Neural progenitor cell (in vitro differentiated cells): ENCODE measurements at regions not wholly inside any gene's neighbourhood (a gene's known extent, or its start where the extent isn't known, plus 50 kb on each side); places are given as distances from the start of the nearest gene placed in this dataset.

Source experiments
- DNase-seq: peaks from one replicate; pipeline ENCODE4 v3.0.0-alpha.2; 2016; ENCODE audit warnings: low spot score
- H2AFZ ChIP-seq: fragments of 200-600 bp; sonication (generic); replicated peaks from 2 replicates; pipeline ENCODE4 v1.6.1; 2016; ENCODE audit warnings: antibody characterized with exemption
- H3F3A ChIP-seq: fragments of 200-600 bp; sonication (generic); 2 replicates; pipeline ENCODE4 v1.6.1; 2016; ENCODE audit warnings: antibody characterized with exemption, low read depth
- H3K27ac ChIP-seq: fragments of 200-600 bp; sonication (generic); 2 replicates; pipeline ENCODE4 v1.5.1; 2016; ENCODE audit warnings: mild to moderate bottlenecking
- H3K27me3 ChIP-seq: fragments of 200-600 bp; sonication (generic); 2 replicates; pipeline ENCODE4 v1.6.1; 2016; ENCODE audit warnings: mild to moderate bottlenecking, moderate library complexity
- H3K36me3 ChIP-seq: fragments of 200-600 bp; sonication (generic); 2 replicates; pipeline ENCODE4 v1.5.1; 2016
- H3K4me1 ChIP-seq: fragments of 200-600 bp; sonication (generic); 2 replicates; pipeline ENCODE4 v1.6.1; 2016; ENCODE audit warnings: mixed run types
- H3K4me2 ChIP-seq: fragments of 200-600 bp; sonication (generic); 2 replicates; pipeline ENCODE4 v1.6.1; 2016
- H3K4me3 ChIP-seq: fragments of 200-600 bp; sonication (generic); 2 replicates; pipeline ENCODE4 v1.5.1; 2016
- H3K79me2 ChIP-seq: fragments of 200-600 bp; sonication (generic); 2 replicates; pipeline ENCODE4 v1.6.1; 2016; ENCODE audit warnings: low read depth
- H3K9ac ChIP-seq: fragments of 200-600 bp; sonication (generic); 2 replicates; pipeline ENCODE4 v1.6.1; 2016
- H3K9me3 ChIP-seq: fragments of 200-600 bp; sonication (generic); 2 replicates; pipeline ENCODE4 v1.5.1; 2016; ENCODE audit warnings: low read depth
- H4K20me1 ChIP-seq: fragments of 200-600 bp; sonication (generic); 2 replicates; pipeline ENCODE4 v1.6.1; 2016; ENCODE audit warnings: low read depth
- H3K27ac Mint-ChIP-seq: 3 replicates; pipeline ENCODE4 v1.8.0; 2021; ENCODE audit warnings: mixed read lengths
- H3K27me3 Mint-ChIP-seq: 2 replicates; pipeline ENCODE4 v1.8.0; 2022; ENCODE audit warnings: low read depth, mild to moderate bottlenecking, inconsistent platforms, moderate library complexity, mixed read lengths; ENCODE audit not compliant: insufficient read depth
- H3K36me3 Mint-ChIP-seq: 3 replicates; pipeline ENCODE4 v1.8.0; 2021; ENCODE audit warnings: mixed read lengths
- H3K4me1 Mint-ChIP-seq: 3 replicates; pipeline ENCODE4 v1.8.0; 2021; ENCODE audit warnings: mixed read lengths
- H3K4me3 Mint-ChIP-seq: 3 replicates; pipeline ENCODE4 v1.8.0; 2021; ENCODE audit warnings: mild to moderate bottlenecking, moderate library complexity, mixed read lengths
- H3K9me3 Mint-ChIP-seq: 3 replicates; pipeline ENCODE4 v1.8.0; 2020; ENCODE audit warnings: mixed read lengths
- EZH2 ChIP-seq: fragments of 200-600 bp; sonication (generic); IDR thresholded peaks from 2 replicates; pipeline ENCODE4 v1.6.1; 2017; ENCODE audit warnings: antibody characterized with exemption, mild to moderate bottlenecking, moderate library complexity
- EZH2phosphoT487 ChIP-seq: fragments of 200-600 bp; sonication (generic); IDR thresholded peaks from 2 replicates; pipeline ENCODE4 v1.6.1; 2017; ENCODE audit warnings: antibody characterized with exemption
- TF ChIP-seq, protein P1 (sequence below): fragments of 200-600 bp; sonication (generic); IDR thresholded peaks from 2 replicates; pipeline ENCODE4 v1.5.1; 2017; ENCODE audit warnings: antibody characterized with exemption, mild to moderate bottlenecking

DNA sequence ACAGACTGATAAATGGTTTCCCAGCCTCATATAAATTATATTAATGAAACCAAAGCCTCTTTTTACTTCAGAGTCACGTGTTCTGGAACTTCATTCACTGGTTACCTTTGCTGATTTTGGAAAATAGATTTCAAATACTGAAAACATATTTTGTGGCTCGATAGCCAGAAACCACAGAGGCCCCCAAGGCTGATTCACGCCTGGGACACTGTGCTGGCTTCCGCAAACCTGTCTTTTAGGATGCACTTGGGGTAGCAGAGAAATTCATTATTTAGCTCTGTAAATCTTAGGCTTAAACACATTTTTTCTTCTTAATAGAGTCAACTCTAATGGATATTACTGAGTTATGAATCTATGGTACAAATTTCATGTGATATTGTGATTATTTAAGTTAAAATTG is 90.7 kb upstream of the TMEM18 start:
- Histone ChIP-seq H3K36me3 (no peaks in the 10 kb centered on the region), H3F3A (no peaks in the 10 kb centered on the region), H3K27me3 (no peaks in the 10 kb centered on the region), H3K27ac (no peak overlapping the region), H4K20me1 (no peaks in the 10 kb centered on the region), H3K9ac (no peak overlapping the region), H3K4me1 (no peaks in the 10 kb centered on the region), H2AFZ (no peak overlapping the region), H3K4me3 (no peak overlapping the region), H3K4me2 (no peak overlapping the region), H3K79me2 (no peaks in the 10 kb centered on the region), H3K9me3 (no peaks in the 10 kb centered on the region)
- Mint-ChIP-seq H3K4me1 (peaks cover 35% of the 10 kb centered on the region), H3K27me3 (peaks cover 5% of the 10 kb centered on the region), H3K36me3 (no peaks in the 10 kb centered on the region), H3K9me3 (peaks cover 8% of the 10 kb centered on the region), H3K27ac (no peak overlapping the region), H3K4me3 (no peak overlapping the region)
- DNase-seq = no peak
- TF ChIP-seq EZH2phosphoT487 (no peak), EZH2 (no peak)
- TF ChIP-seq, protein P1, sequence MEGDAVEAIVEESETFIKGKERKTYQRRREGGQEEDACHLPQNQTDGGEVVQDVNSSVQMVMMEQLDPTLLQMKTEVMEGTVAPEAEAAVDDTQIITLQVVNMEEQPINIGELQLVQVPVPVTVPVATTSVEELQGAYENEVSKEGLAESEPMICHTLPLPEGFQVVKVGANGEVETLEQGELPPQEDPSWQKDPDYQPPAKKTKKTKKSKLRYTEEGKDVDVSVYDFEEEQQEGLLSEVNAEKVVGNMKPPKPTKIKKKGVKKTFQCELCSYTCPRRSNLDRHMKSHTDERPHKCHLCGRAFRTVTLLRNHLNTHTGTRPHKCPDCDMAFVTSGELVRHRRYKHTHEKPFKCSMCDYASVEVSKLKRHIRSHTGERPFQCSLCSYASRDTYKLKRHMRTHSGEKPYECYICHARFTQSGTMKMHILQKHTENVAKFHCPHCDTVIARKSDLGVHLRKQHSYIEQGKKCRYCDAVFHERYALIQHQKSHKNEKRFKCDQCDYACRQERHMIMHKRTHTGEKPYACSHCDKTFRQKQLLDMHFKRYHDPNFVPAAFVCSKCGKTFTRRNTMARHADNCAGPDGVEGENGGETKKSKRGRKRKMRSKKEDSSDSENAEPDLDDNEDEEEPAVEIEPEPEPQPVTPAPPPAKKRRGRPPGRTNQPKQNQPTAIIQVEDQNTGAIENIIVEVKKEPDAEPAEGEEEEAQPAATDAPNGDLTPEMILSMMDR = no peak

DNA sequence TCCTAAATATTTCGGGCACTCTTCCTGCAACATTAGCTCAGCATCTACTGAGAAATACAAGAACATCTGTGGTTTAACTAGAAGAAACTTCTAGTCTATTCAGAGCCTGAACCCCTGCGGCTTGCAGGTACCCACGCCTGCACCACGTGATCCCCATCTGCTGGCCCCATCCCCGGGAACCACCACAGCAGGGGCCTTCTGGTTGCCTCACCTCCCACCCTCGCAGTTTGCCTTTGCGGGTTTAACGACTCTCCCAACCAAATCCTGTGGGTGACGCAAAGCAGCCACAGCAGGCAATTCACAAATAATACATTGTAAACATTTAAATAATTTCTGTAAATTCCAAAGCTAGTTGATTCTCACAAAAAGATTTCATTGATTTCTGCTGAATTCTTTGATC is 90.2 kb upstream of the TMEM18 start:
- no peak overlapping the region for H2AFZ ChIP-seq
- Mint-ChIP-seq H3K27ac (no peak overlapping the region), H3K36me3 (no peaks in the 10 kb centered on the region), H3K27me3 (peaks cover 5% of the 10 kb centered on the region), H3K4me1 (peaks cover 40% of the 10 kb centered on the region), H3K4me3 (no peak overlapping the region), H3K9me3 (peaks cover 8% of the 10 kb centered on the region)
- H3K4me1 ChIP-seq = no peaks in the 10 kb centered on the region
- H3K27ac ChIP-seq = no peak overlapping the region
- H3K9me3 ChIP-seq = no peaks in the 10 kb centered on the region
- H4K20me1 ChIP-seq = no peaks in the 10 kb centered on the region
- no peaks in the 10 kb centered on the region for H3K79me2 ChIP-seq
- no peak for TF ChIP-seq EZH2
- TF ChIP-seq, protein P1 = no peak
- no peak for TF ChIP-seq EZH2phosphoT487
- no peak overlapping the region for H3K9ac ChIP-seq
- H3F3A ChIP-seq = no peaks in the 10 kb centered on the region
- no peak for DNase-seq
- H3K4me2 ChIP-seq = no peak overlapping the region
- H3K27me3 ChIP-seq = no peaks in the 10 kb centered on the region
- no peaks in the 10 kb centered on the region for H3K36me3 ChIP-seq
- H3K4me3 ChIP-seq = no peak overlapping the region

DNA sequence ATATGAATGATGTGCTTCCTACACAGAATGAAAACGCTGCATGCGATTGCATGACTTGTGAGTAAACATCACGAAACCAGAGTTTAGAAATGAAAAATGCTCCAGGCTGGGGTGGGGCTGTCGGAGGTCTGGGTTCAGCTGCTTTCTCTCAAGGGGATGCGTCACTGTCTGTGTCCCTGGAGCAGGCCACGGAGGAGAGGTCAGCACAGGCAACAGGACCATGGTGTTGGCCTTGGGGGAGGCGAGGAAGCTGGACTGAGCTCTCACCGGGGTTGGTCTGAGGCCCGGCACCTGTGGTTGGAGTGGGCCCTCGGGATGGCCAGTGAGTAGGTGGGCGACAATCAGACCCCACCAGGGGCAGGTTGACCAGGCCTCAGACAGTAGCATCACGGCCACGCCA is 89.0 kb upstream of the TMEM18 start:
- no peaks in the 10 kb centered on the region for H3K79me2 ChIP-seq
- Mint-ChIP-seq H3K36me3 (no peaks in the 10 kb centered on the region), H3K27me3 (peaks cover 5% of the 10 kb centered on the region), H3K27ac (no peak overlapping the region), H3K4me3 (no peak overlapping the region), H3K4me1 (peaks cover 50% of the 10 kb centered on the region), H3K9me3 (peaks cover 8% of the 10 kb centered on the region)
- H3K27me3 ChIP-seq = no peaks in the 10 kb centered on the region
- H4K20me1 ChIP-seq = no peaks in the 10 kb centered on the region
- no peak overlapping the region for H3K9ac ChIP-seq
- H3K36me3 ChIP-seq = no peaks in the 10 kb centered on the region
- no peaks in the 10 kb centered on the region for H3K9me3 ChIP-seq
- no peak overlapping the region for H2AFZ ChIP-seq
- no peaks in the 10 kb centered on the region for H3F3A ChIP-seq
- no peak for DNase-seq
- no peak overlapping the region for H3K4me3 ChIP-seq
- no peaks in the 10 kb centered on the region for H3K4me1 ChIP-seq
- no peak overlapping the region for H3K27ac ChIP-seq
- no peak overlapping the region for H3K4me2 ChIP-seq
- TF ChIP-seq EZH2 (no peak), EZH2phosphoT487 (no peak)
- TF ChIP-seq, protein P1 = no peak

DNA sequence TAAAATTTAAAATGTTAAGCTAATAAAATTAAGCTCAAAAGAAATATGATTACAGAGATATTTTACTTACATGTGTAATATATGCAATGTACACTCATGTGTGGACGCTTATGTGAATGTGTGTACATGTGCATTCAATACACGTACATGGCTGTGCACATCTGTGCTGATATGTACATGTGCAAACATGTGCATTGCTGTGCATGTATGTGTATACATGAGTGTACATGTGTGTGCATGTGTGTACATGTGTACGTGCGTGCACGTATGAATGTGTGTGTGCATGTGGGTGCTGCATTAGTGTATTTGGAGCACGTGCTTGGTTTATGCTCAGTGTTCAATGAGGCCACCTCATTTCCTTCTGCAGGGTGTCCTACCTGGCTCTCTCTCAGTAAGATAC is 88.2 kb upstream of the TMEM18 start:
- Histone ChIP-seq H2AFZ (no peak overlapping the region), H3K9ac (no peak overlapping the region), H3K36me3 (no peaks in the 10 kb centered on the region), H3K4me2 (no peak overlapping the region), H3F3A (no peaks in the 10 kb centered on the region), H3K4me3 (no peak overlapping the region), H4K20me1 (no peaks in the 10 kb centered on the region), H3K27ac (no peak overlapping the region), H3K9me3 (no peaks in the 10 kb centered on the region), H3K79me2 (no peaks in the 10 kb centered on the region), H3K4me1 (no peaks in the 10 kb centered on the region), H3K27me3 (no peaks in the 10 kb centered on the region)
- Mint-ChIP-seq H3K4me3 (no peak overlapping the region), H3K36me3 (no peaks in the 10 kb centered on the region), H3K4me1 (peaks cover 56% of the 10 kb centered on the region), H3K9me3 (peaks cover 8% of the 10 kb centered on the region), H3K27me3 (peaks cover 5% of the 10 kb centered on the region), H3K27ac (no peak overlapping the region)
- no peak for DNase-seq
- TF ChIP-seq, protein P1 = no peak
- TF ChIP-seq EZH2 = no peak
- TF ChIP-seq EZH2phosphoT487 = no peak
